CD4-positive, alpha-beta T cell treated with Interleukin-10 for 1 hour (primary cell): ENCODE measurements at regions not wholly inside any gene's neighbourhood (a gene's known extent, or its start where the extent isn't known, plus 50 kb on each side); places are given as distances from the start of the nearest gene placed in this dataset.

ENCODE experiments used
- DNase-seq: peaks from one replicate; pipeline ENCODE4 v3.0.0-alpha.2; 2020

- DNase-seq: no peak
Measured at GRCh38 chr3:14288833-14289451, 110.3 kb downstream of the LSM3 start.

GRCh38 chr3:14289590-14290461, 111.2 kb downstream of the LSM3 start:
- DNase-seq: no peak

GRCh38 chr3:14290631-14291385, 111.6 kb upstream of the SLC6A6 start:
- DNase-seq: no peak

- DNase-seq: no peak
Measured at GRCh38 chr3:14295037-14295436, 107.4 kb upstream of the SLC6A6 start.

GRCh38 chr3:14295801-14296200, 106.6 kb upstream of the SLC6A6 start:
- no peak for DNase-seq

GRCh38 chr3:14297305-14297704, 105.1 kb upstream of the SLC6A6 start:
- no peak for DNase-seq

- DNase-seq: no peak
Measured at GRCh38 chr3:14297784-14298236, 104.6 kb upstream of the SLC6A6 start.

- DNase-seq: no peak
Measured at GRCh38 chr3:14298442-14298841, 104.0 kb upstream of the SLC6A6 start.

GRCh38 chr3:14298991-14299555, 103.3 kb upstream of the SLC6A6 start:
- DNase-seq: no peak

- no peak for DNase-seq
Measured at GRCh38 chr3:14299767-14300166, 102.6 kb upstream of the SLC6A6 start.

- DNase-seq: no peak
Measured at GRCh38 chr3:14300721-14301399, 101.5 kb upstream of the SLC6A6 start.

- no peak for DNase-seq
Measured at GRCh38 chr3:14301558-14301957, 100.8 kb upstream of the SLC6A6 start.

- no peak for DNase-seq
Measured at GRCh38 chr3:14303336-14304100, 98.9 kb upstream of the SLC6A6 start.

- DNase-seq: no peak
Measured at GRCh38 chr3:14304101-14305045, 98.0 kb upstream of the SLC6A6 start.

- DNase-seq: no peak
Measured at GRCh38 chr3:14305324-14305723, 97.1 kb upstream of the SLC6A6 start.

GRCh38 chr3:14306142-14306541, 96.3 kb upstream of the SLC6A6 start:
- DNase-seq: no peak

GRCh38 chr3:14307656-14308302, 94.6 kb upstream of the SLC6A6 start:
- DNase-seq: no peak

- no peak for DNase-seq
Measured at GRCh38 chr3:14311729-14312128, 90.7 kb upstream of the SLC6A6 start.

GRCh38 chr3:14312375-14312774, 90.0 kb upstream of the SLC6A6 start:
- no peak for DNase-seq

GRCh38 chr3:14317057-14317553, 85.3 kb upstream of the SLC6A6 start:
- no peak for DNase-seq
